Esophagus muscularis mucosa (tissue), 3 donors: ENCODE measurements at regions not wholly inside any gene's neighbourhood (a gene's known extent, or its start where the extent isn't known, plus 50 kb on each side); places are given as distances from the start of the nearest gene placed in this dataset.

Source experiments
- CTCF ChIP-seq, 3 experiments: fragments of 200-600 bp in 2 of 3; fragments of 450-650 bp in 1 of 3; sonication (generic) in 2 of 3; IDR thresholded peaks; one replicate each; pipeline ENCODE4 v1.5.1; 2017 to 2019; ENCODE audit warnings: antibody characterized with exemption in 3 of 3, mild to moderate bottlenecking in 2 of 3, moderate library complexity in 1 of 3
- POLR2AphosphoS5 ChIP-seq, 2 donors: sonication (generic); formaldehyde crosslinking; IDR thresholded peaks; one replicate each; pipeline ENCODE4 v1.6.1; 2017; ENCODE audit warnings: antibody characterized with exemption in 2 of 2

GRCh38 chr11:45580399-45580798 lies 85.0 kb downstream of the CHST1 start:
- no peak for TF ChIP-seq CTCF (IDR thresholded peaks at IDR 0.05)
- TF ChIP-seq POLR2AphosphoS5 (IDR thresholded peaks at IDR 0.05): no peak
